UCSD-AML1 (cell line): ENCODE measurements at regions not wholly inside any gene's neighbourhood (a gene's known extent, or its start where the extent isn't known, plus 50 kb on each side); places are given as distances from the start of the nearest gene placed in this dataset.

ENCODE experiments used
- DNase-seq: peaks from one replicate; lab custom pipeline; 2025; ENCODE audit not compliant: unreplicated experiment; lab: John Stamatoyannopoulos, UW

DNA sequence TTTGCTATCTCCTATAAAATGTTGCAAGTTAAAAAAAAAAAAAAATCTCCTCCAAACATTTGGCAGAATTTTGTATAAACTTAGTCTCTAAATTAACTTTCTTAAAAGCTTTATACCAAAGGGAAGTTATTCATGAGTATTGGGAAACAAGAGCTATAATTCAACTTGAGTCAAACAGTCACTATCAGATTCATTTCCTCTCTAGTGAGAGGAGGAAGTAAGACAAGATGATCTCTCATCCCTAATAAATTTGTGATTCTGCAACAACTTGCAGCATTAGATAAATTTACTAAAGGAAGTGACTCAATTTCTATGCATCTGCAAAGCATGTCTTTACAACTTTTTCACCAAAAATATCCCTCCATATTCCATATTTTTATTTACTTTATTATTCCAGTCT lies 135.4 kb upstream of the GNPDA2 start:
- no peak for DNase-seq

DNA sequence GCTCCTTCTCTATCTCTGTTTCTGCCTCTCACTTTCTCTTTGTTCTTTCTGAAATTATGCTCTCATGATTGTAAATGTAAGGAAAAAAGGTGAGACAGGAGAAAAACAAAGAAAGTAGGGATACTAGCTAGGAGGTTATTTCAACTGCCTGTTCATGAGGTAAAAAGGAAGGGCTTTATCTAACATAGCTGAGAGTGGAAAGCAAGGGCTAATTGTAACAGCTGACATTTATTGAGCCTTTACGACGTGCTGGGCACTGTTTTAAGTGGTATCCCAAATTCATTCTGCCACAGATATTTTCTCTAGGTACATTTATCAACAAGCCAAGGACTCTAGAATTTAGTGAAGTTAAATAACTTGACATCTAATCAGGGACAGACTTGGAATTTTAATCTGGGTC lies 133.1 kb upstream of the GNPDA2 start:
- no peak for DNase-seq

DNA sequence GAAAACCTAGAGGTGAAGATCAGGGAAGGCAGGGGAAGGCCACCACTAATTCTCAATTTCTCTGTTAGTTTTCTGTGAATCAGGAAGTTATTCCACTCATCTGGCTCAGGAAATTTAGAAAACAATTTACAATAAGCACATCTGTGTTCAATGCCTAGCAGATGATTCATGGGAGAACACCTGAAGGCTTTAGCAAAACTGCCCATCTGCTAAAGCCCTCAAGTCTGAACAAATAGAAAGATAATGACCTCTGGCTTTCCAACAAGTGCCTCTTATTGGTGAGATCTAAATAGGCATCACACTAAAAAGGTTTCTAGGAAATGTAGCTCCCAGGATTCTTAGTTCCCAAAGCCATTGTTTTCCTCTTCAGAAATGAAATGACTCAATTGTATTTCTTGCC lies 122.1 kb upstream of the GNPDA2 start:
- no peak for DNase-seq

DNA sequence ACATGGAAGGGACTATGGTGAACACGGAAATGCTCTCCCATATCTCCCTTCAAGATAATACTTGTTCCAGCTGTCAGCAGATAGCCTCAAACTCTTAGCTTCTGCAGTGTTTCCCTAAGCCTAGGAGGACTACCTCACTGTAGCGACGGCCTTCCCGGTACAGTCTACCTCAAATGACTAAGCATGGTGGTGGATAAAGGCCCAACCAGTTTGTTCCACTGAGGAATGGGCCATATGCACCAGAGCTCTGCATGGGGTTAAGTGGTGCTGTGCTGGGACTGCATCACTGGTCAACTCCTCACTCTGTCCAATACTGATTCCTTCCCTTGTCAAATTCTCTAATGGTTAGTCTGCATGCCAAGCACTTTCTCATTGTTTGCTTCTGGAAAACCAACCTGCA lies 119.6 kb upstream of the GNPDA2 start:
- DNase-seq = no peak

DNA sequence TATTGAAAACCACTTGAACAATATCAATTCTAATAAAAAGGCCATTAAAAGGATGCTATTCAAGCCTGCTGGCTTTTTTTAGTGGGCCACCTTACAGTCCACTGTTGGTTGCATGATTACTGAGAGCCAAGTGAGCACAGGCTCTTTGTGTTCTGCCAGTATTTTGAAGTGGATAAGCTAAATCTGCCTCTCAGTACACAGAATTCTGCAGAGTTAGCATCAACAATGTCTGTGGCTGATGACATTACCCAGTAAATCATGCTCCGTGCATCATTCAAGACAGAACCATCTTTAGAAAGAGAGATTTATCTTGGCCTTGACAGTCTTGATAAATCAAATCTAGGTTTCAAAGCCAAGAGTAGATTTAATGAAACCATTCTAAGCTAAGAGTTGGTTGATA lies 119.0 kb upstream of the GNPDA2 start:
- DNase-seq = no peak

DNA sequence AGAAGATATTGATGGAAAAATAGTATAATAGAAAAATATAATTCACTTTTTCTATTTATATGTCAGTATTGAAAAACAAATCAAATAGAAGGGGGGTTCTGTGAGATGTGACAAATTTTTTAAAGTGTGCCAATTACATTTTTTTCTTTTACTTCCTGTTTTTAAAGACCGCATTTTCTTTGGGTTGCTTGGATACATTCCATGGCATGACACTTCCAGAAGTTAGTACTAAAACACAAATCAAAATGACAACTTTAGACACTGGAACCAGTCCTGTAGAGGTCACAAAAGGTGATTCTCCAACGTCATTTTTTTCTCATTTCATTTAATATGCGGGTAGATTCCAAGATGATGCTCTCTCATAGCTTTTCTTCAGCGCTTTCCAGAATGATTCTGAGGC lies 116.2 kb upstream of the GNPDA2 start:
- no peak for DNase-seq

DNA sequence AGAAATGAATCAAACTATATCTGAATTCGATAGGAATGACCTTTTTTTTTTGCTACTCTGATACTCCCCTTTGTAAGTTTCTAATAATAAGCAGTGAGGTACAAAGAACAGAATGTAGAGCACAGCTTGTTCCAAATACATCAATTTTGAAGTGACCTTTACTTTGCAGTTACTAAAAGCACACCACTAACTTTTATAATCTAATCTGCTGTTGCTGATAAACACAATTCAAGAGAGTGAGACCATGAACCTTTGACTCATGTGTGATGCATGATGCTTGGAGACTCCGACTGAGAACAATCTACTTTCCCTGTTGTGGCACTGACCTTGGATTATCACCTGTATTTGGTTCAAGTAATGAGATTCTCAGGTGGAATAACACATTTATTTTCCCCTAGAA lies 91.6 kb upstream of the GNPDA2 start:
- DNase-seq = no peak

DNA sequence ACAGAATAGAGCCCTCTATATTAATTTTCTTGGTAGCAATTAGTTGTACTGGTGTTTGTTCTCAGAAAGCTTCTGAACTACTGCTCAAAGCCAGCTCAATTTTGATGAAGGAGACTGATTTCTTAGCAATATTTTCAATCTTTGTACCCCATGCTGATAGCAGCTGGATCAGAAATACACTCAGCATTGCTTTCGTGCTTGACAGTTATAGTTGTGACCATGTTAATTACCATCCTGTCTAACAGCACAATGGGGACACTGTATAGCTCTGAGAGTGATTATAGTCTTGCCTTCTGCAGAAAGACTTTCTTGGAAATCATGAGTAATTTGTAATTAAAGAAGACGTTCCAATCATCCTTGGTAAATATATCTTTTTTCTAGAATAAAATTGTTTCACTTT lies 79.7 kb upstream of the GNPDA2 start:
- DNase-seq = no peak

DNA sequence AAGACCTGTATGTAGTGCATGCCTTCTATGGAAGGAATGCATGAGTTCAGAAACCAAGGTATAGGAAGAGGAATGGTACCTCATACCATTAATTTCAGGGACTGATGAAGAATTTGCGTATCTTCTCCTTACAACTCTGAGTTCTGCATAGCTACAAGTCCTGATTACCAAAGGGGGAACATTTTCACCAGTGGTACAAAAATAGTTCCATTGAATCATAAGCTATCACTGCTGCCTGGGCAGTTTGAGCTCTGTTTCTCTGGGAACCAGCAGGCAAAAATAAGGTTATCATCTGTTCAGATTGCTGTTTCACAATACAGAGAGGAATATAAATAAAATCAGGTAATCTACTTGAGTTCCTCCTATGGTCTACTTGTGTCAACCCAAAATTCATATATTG lies 77.9 kb upstream of the GNPDA2 start:
- DNase-seq = no peak

DNA sequence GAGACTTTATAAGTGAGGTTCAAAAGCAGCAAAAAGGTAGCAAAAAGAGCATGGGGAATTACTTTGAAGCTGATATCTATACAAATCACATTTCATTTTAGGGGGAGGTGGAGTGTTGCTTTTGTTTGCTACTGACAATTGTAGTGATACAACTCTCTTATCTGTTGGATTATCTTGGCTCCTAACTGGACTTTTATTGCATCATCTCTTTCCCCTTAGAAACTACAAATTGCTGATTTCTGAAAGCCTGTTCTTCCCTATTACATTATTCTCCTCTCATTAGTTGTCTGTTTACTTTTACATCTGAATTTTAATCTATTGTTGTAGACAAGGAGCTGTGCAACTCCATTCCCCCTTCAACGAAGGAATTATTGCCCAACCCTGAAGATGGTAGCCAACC lies 75.0 kb upstream of the GNPDA2 start:
- no peak for DNase-seq

DNA sequence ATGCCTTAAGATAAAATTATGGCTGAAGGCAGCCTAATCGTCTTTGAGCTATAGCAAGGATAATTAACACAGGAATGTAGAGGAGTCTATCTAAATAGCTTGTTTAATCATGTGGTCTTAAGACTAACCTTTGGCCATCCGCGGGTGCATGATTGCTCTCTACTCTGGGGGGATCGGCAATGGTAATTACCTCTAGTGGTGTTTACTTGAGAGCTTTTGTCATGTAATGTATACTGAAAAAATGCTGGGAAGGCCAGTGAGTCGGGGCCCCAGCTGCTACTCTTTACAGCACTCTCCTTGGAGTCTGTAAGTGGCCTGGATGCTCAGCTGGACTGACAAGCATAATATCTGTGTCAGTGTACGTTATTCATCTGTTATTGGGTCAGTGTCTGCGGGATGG lies 65.5 kb upstream of the GNPDA2 start:
- DNase-seq = no peak

DNA sequence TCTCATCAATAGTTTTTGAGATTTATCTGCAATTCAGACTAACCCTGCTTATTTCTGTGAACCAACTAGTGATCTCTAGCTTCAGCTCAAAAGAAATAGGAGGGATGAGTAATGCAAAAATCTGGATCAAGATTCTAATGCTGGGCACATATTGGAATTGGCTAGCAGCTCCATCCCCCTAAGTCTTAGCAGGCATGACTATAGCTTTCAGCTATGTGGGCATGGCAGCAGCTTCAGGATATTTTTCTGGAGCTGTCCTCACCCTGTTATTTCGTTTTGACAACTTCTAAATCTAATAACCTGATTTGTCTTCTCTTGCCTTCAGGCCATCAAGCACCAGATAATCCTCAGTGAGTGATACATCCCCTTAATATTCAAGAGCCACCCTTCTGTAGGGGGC lies 50.8 kb upstream of the GNPDA2 start:
- no peak for DNase-seq
